K562 (cell line): ENCODE measurements at regions not wholly inside any gene's neighbourhood (a gene's known extent, or its start where the extent isn't known, plus 50 kb on each side); places are given as distances from the start of the nearest gene placed in this dataset.

Source experiments
- ARID1B ChIP-seq: fragments of 450-650 bp; IDR thresholded peaks from 2 replicates; pipeline ENCODE4 v1.6.1; 2016; ENCODE audit warnings: antibody characterized with exemption, mild to moderate bottlenecking, inconsistent platforms
- ATF7 ChIP-seq: fragments of 450-650 bp; IDR thresholded peaks from 2 replicates; pipeline ENCODE4 v1.7.1; 2014; ENCODE audit warnings: mild to moderate bottlenecking, moderate library complexity
- CEBPB ChIP-seq: fragments of 450-650 bp; IDR thresholded peaks from 2 replicates; pipeline ENCODE4 v1.6.1; 2016; ENCODE audit warnings: missing genetic modification characterization, missing compliant biosample characterization
- EP400 ChIP-seq: fragments of 450-650 bp; IDR thresholded peaks from 2 replicates; pipeline ENCODE4 v1.6.1; 2017; ENCODE audit warnings: antibody characterized with exemption, mild to moderate bottlenecking, moderate library complexity
- FOXP1 ChIP-seq: sonication (generic); formaldehyde crosslinking; IDR thresholded peaks from 2 replicates; pipeline ENCODE4 v1.8.0; 2022; ENCODE audit warnings: mild to moderate bottlenecking, missing genetic modification reagents
- JUN ChIP-seq, 2 experiments: sonication (generic) in 1 of 2; formaldehyde crosslinking in 1 of 2; IDR thresholded peaks; 2 replicates each; pipeline versions ENCODE4 v1.6.1 to v1.8.0; 2012 to 2022; ENCODE audit warnings: borderline replicate concordance in 2 of 2, mild to moderate bottlenecking in 2 of 2, improper control_type of control experiment in 1 of 2, low read depth in 1 of 2, low read length in 1 of 2, missing genetic modification reagents in 1 of 2
- MAFG ChIP-seq: fragments of 450-650 bp; conservative IDR thresholded peaks from 2 replicates; pipeline ENCODE4 v1.6.1; 2016; ENCODE audit warnings: missing genetic modification characterization, missing compliant biosample characterization
- NFRKB ChIP-seq: fragments of 450-650 bp; IDR thresholded peaks from 2 replicates; pipeline ENCODE4 v1.6.1; 2016; ENCODE audit warnings: low read depth
- NR4A1 ChIP-seq, 2 experiments: fragments of 250-450 bp in 1 of 2; fragments of 450-650 bp in 1 of 2; sonication (Bioruptor Pico) in 1 of 2; IDR thresholded peaks; 2 replicates each; pipeline versions ENCODE4 v1.4.0 to v1.6.1; 2016 to 2020; ENCODE audit warnings: mild to moderate bottlenecking in 2 of 2, missing compliant biosample characterization in 1 of 2, missing genetic modification characterization in 1 of 2, moderate library complexity in 1 of 2
- PML ChIP-seq: IDR thresholded peaks from 2 replicates; pipeline ENCODE4 v1.6.1; 2012; ENCODE audit warnings: low read length, inconsistent platforms
- RCOR1 ChIP-seq, 2 experiments: IDR thresholded peaks; 2 replicates each; pipeline ENCODE4 v1.6.1; 2012; ENCODE audit warnings: low read depth in 2 of 2, low read length in 2 of 2, borderline replicate concordance in 1 of 2, improper control_type of control experiment in 1 of 2
- SMARCC2 ChIP-seq: fragments of 450-650 bp; IDR thresholded peaks from 2 replicates; pipeline ENCODE4 v1.6.1; 2017; ENCODE audit warnings: antibody characterized with exemption, moderate library complexity, mild to moderate bottlenecking, low read depth
- SMARCE1 ChIP-seq: fragments of 450-650 bp; IDR thresholded peaks from 2 replicates; pipeline ENCODE4 v1.7.1; 2016; ENCODE audit warnings: mild to moderate bottlenecking
- SOX6 ChIP-seq: fragments of 450-650 bp; IDR thresholded peaks from 2 replicates; pipeline ENCODE4 v1.6.1; 2014; ENCODE audit warnings: mild to moderate bottlenecking
- TEAD4 ChIP-seq, 2 experiments: sonication (generic) in 1 of 2; formaldehyde crosslinking in 1 of 2; IDR thresholded peaks; 2 replicates each; pipeline versions ENCODE4 v1.6.1 to v1.8.0; 2012 to 2022; ENCODE audit warnings: borderline replicate concordance in 1 of 2, inconsistent platforms in 1 of 2, low read length in 1 of 2, mild to moderate bottlenecking in 1 of 2, missing genetic modification reagents in 1 of 2
- U2AF2 ChIP-seq: fragments of 200-400 bp; formaldehyde crosslinking; optimal IDR thresholded peaks from 2 replicates; pipeline ENCODE3; 2017; ENCODE audit warnings: low read depth, mild to moderate bottlenecking, low read length
- TF ChIP-seq, protein P1 (sequence below), 3 experiments: fragments of 200-800 bp in 1 of 3; fragments of 250-450 bp in 1 of 3; fragments of 450-650 bp in 1 of 3; sonication (Bioruptor Pico) in 1 of 3; sonication (Bioruptor generic) in 1 of 3; formaldehyde crosslinking in 1 of 3; IDR thresholded peaks; 2 replicates each; pipeline versions ENCODE4 v1.6.1 to v1.8.0; 2016 to 2022; ENCODE audit warnings: mild to moderate bottlenecking in 2 of 3, missing genetic modification characterization in 2 of 3, missing compliant biosample characterization in 1 of 3, moderate library complexity in 1 of 3
- TF ChIP-seq, protein P2 (sequence below), 2 experiments: IDR thresholded peaks; 2 replicates each; pipeline ENCODE4 v1.6.1; 2011; ENCODE audit warnings: borderline replicate concordance in 1 of 2, control low read depth in 1 of 2, low read depth in 1 of 2, low read length in 1 of 2, mild to moderate bottlenecking in 1 of 2, mixed read lengths in 1 of 2, moderate library complexity in 1 of 2; ENCODE audit not compliant: insufficient read depth in 1 of 2, insufficient read length in 1 of 2, poor library complexity in 1 of 2, severe bottlenecking in 1 of 2; ENCODE audit errors: extremely low read depth in 1 of 2
- TF ChIP-seq, protein P3 (sequence below): fragments of 200-800 bp; sonication (Bioruptor generic); IDR thresholded peaks from 2 replicates; pipeline ENCODE4 v1.6.1; 2017; ENCODE audit warnings: missing genetic modification characterization, missing compliant biosample characterization

DNA sequence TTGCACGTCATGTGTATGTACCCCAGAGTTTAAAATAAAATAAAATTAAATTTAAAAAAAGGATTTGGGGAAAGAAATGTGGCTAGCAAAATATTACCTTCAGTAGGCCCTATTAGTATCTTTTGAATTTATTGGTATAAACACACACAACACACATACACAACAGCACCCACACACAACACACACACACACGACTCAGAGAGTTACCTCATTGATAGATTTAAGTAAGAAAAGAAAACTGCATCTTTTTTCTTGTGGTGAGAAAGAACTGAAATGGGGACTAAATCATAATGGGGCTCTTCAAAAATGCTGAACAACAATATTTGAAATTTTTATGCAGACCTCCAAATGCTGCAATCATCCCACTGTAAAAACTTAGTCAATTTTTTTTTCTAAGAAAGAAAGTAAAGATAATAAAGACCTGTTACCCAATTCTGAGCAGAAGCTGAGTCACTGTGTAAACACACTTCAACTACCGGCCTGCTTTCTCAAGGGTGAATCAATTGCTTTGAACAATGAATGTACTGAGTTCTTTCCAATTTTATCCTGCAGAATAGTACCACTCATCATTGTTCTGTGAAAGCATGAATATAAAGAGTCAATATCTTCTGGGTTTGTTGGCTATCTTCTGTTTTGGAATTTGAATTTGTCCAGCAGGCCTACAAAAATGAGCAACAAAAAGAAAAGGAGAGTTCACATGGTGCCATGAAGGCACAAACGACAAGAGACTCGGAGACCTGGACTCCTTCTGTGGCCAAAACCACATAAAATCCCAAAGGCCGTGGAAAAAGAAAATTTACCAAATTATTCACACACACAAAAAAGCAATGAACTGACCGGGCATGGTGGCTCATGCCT is 57.9 kb upstream of the CCNG1 start (continued):
- TF ChIP-seq U2AF2 (no peak), NR4A1 (CRISPR knock-in tag; IDR thresholded peaks at IDR 0.05) (no peak), NR4A1 (tag; IDR thresholded peaks at IDR 0.05) (0 out of 2 replicates have a peak, but pooled peaks have one; percentile 48), JUN (IDR thresholded peaks at IDR 0.05; ENCODE audit: borderline replicate concordance, low read depth, low read length) (peak; percentile 82), JUN (CRISPR knock-in tag; IDR thresholded peaks at IDR 0.05; ENCODE audit: borderline replicate concordance) (no peak), SOX6 (peak; percentile 85), RCOR1 (IDR thresholded peaks at IDR 0.05; ENCODE audit: borderline replicate concordance in 1 of 2, low read depth in 2 of 2, low read length in 2 of 2) (peak in 1 of 2 experiments; percentile 33; a peak in 1 of 4 replicates), TEAD4 (IDR thresholded peaks at IDR 0.05; ENCODE audit: low read length) (peak; percentile 18; the same call in 1 of the 2 replicates), TEAD4 (CRISPR knock-in tag; IDR thresholded peaks at IDR 0.05; ENCODE audit: borderline replicate concordance) (no peak), ARID1B (peak; percentile 87), MAFG (tag) (peak; percentile 85), PML (no peak), NFRKB (0 out of 2 replicates have a peak, but pooled peaks have one; percentile 32), FOXP1 (CRISPR knock-in tag) (no peak), SMARCE1 (peak; percentile 93), ATF7 (peak; percentile 57), EP400 (peak; percentile 26; the same call in 1 of the 2 replicates), SMARCC2 (peak; percentile 88), CEBPB (tag) (peak; percentile 97)
- TF ChIP-seq, protein P1, sequence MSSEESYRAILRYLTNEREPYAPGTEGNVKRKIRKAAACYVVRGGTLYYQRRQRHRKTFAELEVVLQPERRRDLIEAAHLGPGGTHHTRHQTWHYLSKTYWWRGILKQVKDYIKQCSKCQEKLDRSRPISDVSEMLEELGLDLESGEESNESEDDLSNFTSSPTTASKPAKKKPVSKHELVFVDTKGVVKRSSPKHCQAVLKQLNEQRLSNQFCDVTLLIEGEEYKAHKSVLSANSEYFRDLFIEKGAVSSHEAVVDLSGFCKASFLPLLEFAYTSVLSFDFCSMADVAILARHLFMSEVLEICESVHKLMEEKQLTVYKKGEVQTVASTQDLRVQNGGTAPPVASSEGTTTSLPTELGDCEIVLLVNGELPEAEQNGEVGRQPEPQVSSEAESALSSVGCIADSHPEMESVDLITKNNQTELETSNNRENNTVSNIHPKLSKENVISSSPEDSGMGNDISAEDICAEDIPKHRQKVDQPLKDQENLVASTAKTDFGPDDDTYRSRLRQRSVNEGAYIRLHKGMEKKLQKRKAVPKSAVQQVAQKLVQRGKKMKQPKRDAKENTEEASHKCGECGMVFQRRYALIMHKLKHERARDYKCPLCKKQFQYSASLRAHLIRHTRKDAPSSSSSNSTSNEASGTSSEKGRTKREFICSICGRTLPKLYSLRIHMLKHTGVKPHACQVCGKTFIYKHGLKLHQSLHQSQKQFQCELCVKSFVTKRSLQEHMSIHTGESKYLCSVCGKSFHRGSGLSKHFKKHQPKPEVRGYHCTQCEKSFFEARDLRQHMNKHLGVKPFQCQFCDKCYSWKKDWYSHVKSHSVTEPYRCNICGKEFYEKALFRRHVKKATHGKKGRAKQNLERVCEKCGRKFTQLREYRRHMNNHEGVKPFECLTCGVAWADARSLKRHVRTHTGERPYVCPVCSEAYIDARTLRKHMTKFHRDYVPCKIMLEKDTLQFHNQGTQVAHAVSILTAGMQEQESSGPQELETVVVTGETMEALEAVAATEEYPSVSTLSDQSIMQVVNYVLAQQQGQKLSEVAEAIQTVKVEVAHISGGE (CRISPR knock-in tag; IDR thresholded peaks at IDR 0.05): peak in 1 of 3 experiments; percentile 28; a peak in 1 of 6 replicates
- TF ChIP-seq, protein P2, sequence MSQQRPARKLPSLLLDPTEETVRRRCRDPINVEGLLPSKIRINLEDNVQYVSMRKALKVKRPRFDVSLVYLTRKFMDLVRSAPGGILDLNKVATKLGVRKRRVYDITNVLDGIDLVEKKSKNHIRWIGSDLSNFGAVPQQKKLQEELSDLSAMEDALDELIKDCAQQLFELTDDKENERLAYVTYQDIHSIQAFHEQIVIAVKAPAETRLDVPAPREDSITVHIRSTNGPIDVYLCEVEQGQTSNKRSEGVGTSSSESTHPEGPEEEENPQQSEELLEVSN (IDR thresholded peaks at IDR 0.05; ENCODE audit: borderline replicate concordance in 1 of 2, extremely low read depth in 1 of 2, insufficient read depth in 1 of 2, insufficient read length in 1 of 2, low read depth in 1 of 2, low read length in 1 of 2, poor library complexity in 1 of 2, severe bottlenecking in 1 of 2): no peak
- TF ChIP-seq, protein P3, sequence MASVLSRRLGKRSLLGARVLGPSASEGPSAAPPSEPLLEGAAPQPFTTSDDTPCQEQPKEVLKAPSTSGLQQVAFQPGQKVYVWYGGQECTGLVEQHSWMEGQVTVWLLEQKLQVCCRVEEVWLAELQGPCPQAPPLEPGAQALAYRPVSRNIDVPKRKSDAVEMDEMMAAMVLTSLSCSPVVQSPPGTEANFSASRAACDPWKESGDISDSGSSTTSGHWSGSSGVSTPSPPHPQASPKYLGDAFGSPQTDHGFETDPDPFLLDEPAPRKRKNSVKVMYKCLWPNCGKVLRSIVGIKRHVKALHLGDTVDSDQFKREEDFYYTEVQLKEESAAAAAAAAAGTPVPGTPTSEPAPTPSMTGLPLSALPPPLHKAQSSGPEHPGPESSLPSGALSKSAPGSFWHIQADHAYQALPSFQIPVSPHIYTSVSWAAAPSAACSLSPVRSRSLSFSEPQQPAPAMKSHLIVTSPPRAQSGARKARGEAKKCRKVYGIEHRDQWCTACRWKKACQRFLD (CRISPR knock-in tag): peak; percentile 66; the same call in 1 of the 2 replicates
